HepG2 (cell line): ENCODE measurements at regions not wholly inside any gene's neighbourhood (a gene's known extent, or its start where the extent isn't known, plus 50 kb on each side); places are given as distances from the start of the nearest gene placed in this dataset.

ENCODE experiments used
- ATAC-seq: fragments of 200-7000 bp; cut with Tn5 transposase; 3 replicates; pipeline ENCODE4 v1.9.1; 2020; ENCODE audit warnings: mild to moderate bottlenecking, moderate library complexity
- BruUV-seq: library from RNA; stranded (reverse); fragments of 400-500 nt; replicated peaks from 2 replicates; lab custom pipeline; 2021; lab: Mats Ljungman, UMichigan
- CTCF ChIA-PET: fragments of 300-600 bp; formaldehyde crosslinking; extraction: SDS; loops from one replicate; lab custom pipeline; 2021; ENCODE audit warnings: low total read pairs, inconsistent platforms, low intra/inter-chr PET ratio; lab: Yijun Ruan, JAX
- POLR2A ChIA-PET: fragments of 350-600 bp; sonication (Branson Sonifier 250); formaldehyde crosslinking; loops from one replicate; lab custom pipeline; 2020; ENCODE audit warnings: antibody characterized with exemption, inconsistent platforms; lab: Yijun Ruan, JAX
- DNase-seq: peaks from one replicate; pipeline ENCODE4 v3.0.0-alpha.2; 2015; ENCODE audit warnings: low spot score
- FAIRE-seq: peaks from 3 replicates; lab custom pipeline; 2011; peaks lifted over from hg19 to GRCh38; lab: Jason Lieb, UNC
- H2AFZ ChIP-seq: one replicate; pipeline ENCODE4 v1.6.1; 2011; ENCODE audit warnings: low read length, inconsistent platforms
- H3K27ac ChIP-seq: fragments of 300-600 bp; 3 replicates; pipeline ENCODE4 v1.8.0; 2011; ENCODE audit warnings: mixed run types, mild to moderate bottlenecking, mixed read lengths, low read length, inconsistent platforms; ENCODE audit not compliant: insufficient read depth; ENCODE audit errors: extremely low read length
- H3K27me3 ChIP-seq, 2 experiments: fragments of 200-600 bp in 1 of 2; 2 replicates in 1 of 2; 3 replicates in 1 of 2; pipeline versions ENCODE4 v1.6.0 to v1.8.0; 2011; ENCODE audit warnings: low read length in 2 of 2, mild to moderate bottlenecking in 2 of 2, moderate library complexity in 2 of 2, inconsistent platforms in 1 of 2; ENCODE audit not compliant: insufficient read depth in 2 of 2, control insufficient read depth in 1 of 2
- H3K36me3 ChIP-seq, 2 experiments: fragments of 200-600 bp in 1 of 2; replicated peaks in 1 of 2; 2 replicates in 1 of 2; 3 replicates in 1 of 2; pipeline versions ENCODE4 v1.5.1 to v1.8.0; 2011; ENCODE audit warnings: low read length in 2 of 2, inconsistent platforms in 1 of 2; ENCODE audit not compliant: insufficient read depth in 2 of 2, control insufficient read depth in 1 of 2
- H3K4me1 ChIP-seq: 2 replicates; pipeline ENCODE4 v1.5.1; 2012; ENCODE audit warnings: low read length, inconsistent platforms; ENCODE audit not compliant: insufficient read depth
- H3K4me2 ChIP-seq: 2 replicates; pipeline ENCODE4 v1.6.0; 2011; ENCODE audit warnings: low read depth, low read length, inconsistent platforms
- H3K4me3 ChIP-seq, 3 experiments: fragments of 200-600 bp in 1 of 3; sonication (generic), shearing (Covaris generic) in 1 of 3; replicated peaks in 1 of 3; 2 replicates each; pipeline ENCODE4 v1.5.1; 2011 to 2016; ENCODE audit warnings: low read length in 3 of 3, inconsistent platforms in 2 of 3, low read depth in 2 of 3, mild to moderate bottlenecking in 2 of 3, control low read depth in 1 of 3, mixed read lengths in 1 of 3; ENCODE audit not compliant: insufficient read depth in 1 of 3
- H3K79me2 ChIP-seq: one replicate; pipeline ENCODE4 v1.6.1; 2011; ENCODE audit warnings: low read length, inconsistent platforms; ENCODE audit not compliant: insufficient read depth
- H3K9ac ChIP-seq: 2 replicates; pipeline ENCODE4 v1.6.0; 2011; ENCODE audit warnings: mild to moderate bottlenecking, low read depth, low read length, inconsistent platforms; ENCODE audit not compliant: insufficient read depth
- H3K9me3 ChIP-seq: 2 replicates; pipeline ENCODE4 v1.5.1; 2012; ENCODE audit warnings: mild to moderate bottlenecking, low read length
- H4K20me1 ChIP-seq: 2 replicates; pipeline ENCODE4 v1.6.0; 2011; ENCODE audit warnings: inconsistent platforms, mild to moderate bottlenecking, low read length, moderate library complexity; ENCODE audit not compliant: insufficient read depth
- HDAC1 ChIP-seq: sonication (generic); formaldehyde crosslinking; IDR thresholded peaks from 2 replicates; pipeline ENCODE4 v1.5.1; 2020; ENCODE audit warnings: mild to moderate bottlenecking, missing genetic modification reagents
- HOXA7 ChIP-seq: sonication (generic); formaldehyde crosslinking; IDR thresholded peaks from 2 replicates; pipeline ENCODE4 v1.8.1; 2022; ENCODE audit warnings: mild to moderate bottlenecking, missing genetic modification reagents, moderate library complexity
- MEF2D ChIP-seq: sonication (generic); formaldehyde crosslinking; IDR thresholded peaks from 2 replicates; pipeline ENCODE4 v1.5.1; 2020; ENCODE audit warnings: mild to moderate bottlenecking, missing genetic modification reagents
- MNT ChIP-seq: fragments of 450-650 bp; IDR thresholded peaks from 2 replicates; pipeline ENCODE4 v1.6.1; 2016
- NONO ChIP-seq, 2 experiments: fragments of 450-650 bp in 1 of 2; sonication (generic) in 1 of 2; formaldehyde crosslinking in 1 of 2; IDR thresholded peaks in 1 of 2; conservative IDR thresholded peaks in 1 of 2; 2 replicates each; pipeline versions ENCODE4 v1.6.1 to v1.8.0; 2017 to 2022; ENCODE audit warnings: mild to moderate bottlenecking in 1 of 2, missing genetic modification reagents in 1 of 2, moderate library complexity in 1 of 2
- POLR2G ChIP-seq: fragments of 200-400 bp; formaldehyde crosslinking; IDR thresholded peaks from 2 replicates; pipeline ENCODE4 v1.6.1; 2018; ENCODE audit warnings: mild to moderate bottlenecking, low read depth, low read length, moderate library complexity
- TGIF2 ChIP-seq: IDR thresholded peaks from 2 replicates; pipeline ENCODE4 v1.6.1; 2016; ENCODE audit warnings: control low read depth, missing compliant biosample characterization
- ZFY ChIP-seq: sonication (generic); formaldehyde crosslinking; IDR thresholded peaks from 2 replicates; pipeline ENCODE4 v1.4.0; 2020; ENCODE audit warnings: missing genetic modification reagents
- ZNF12 ChIP-seq: sonication (generic); formaldehyde crosslinking; IDR thresholded peaks from 2 replicates; pipeline ENCODE4 v1.5.0; 2020; ENCODE audit warnings: missing genetic modification reagents
- ZNF280D ChIP-seq: sonication (generic); formaldehyde crosslinking; IDR thresholded peaks from 2 replicates; pipeline ENCODE4 v1.5.1; 2020; ENCODE audit warnings: mild to moderate bottlenecking, missing genetic modification reagents
- ZNF503 ChIP-seq: sonication (generic); formaldehyde crosslinking; IDR thresholded peaks from 2 replicates; pipeline ENCODE4 v1.4.0; 2020; ENCODE audit warnings: missing genetic modification reagents
- ZNF550 ChIP-seq: sonication (generic); formaldehyde crosslinking; IDR thresholded peaks from 2 replicates; pipeline ENCODE4 v1.4.0; 2020; ENCODE audit warnings: mild to moderate bottlenecking, missing genetic modification reagents, borderline replicate concordance
- WGBS: methylation state at CpG from one replicate; pipeline ENCODE4 v1.1.6; 2017; ENCODE audit warnings: low lambda C conversion rate; 5-methylcytosine and 5-hydroxymethylcytosine counted together
- in situ Hi-C: cut with HindIII; loops from 2 replicates; pipeline ENCODE4 v1.10.0; 2017; ENCODE audit warnings: low pct_unique_long_range_greater_than_20kb; ENCODE audit not compliant: extremely low pct_ligation_motif_present
- intact Hi-C: fragments of 100-400 bp; cut with micrococcal nuclease; formaldehyde crosslinking; loops from one replicate; pipeline ENCODE4 v1.10.0; 2022; ENCODE audit not compliant: unreplicated experiment

- H3K4me3 ChIP-seq, result no peak overlapping the region
- no peak overlapping the region for H2AFZ ChIP-seq
- in situ Hi-C loops, result loop anchor here (10.0 kb wide), 1 partner anchor 211 kb away; no protein-coding TSS in a partner anchor
- TF ChIP-seq TGIF2 (CRISPR knock-in tag) (no peak), MNT (no peak), POLR2G (no peak), HOXA7 (CRISPR knock-in tag) (no peak), ZNF12 (CRISPR knock-in tag) (no peak), ZNF503 (CRISPR knock-in tag) (no peak), ZFY (CRISPR knock-in tag) (no peak), MEF2D (CRISPR knock-in tag) (no peak), NONO (IDR thresholded peaks at IDR 0.05) (no peak), NONO (CRISPR knock-in tag; conservative IDR thresholded peaks at IDR 0.05) (no peak), HDAC1 (CRISPR knock-in tag) (no peak), ZNF280D (CRISPR knock-in tag) (no peak), ZNF550 (no peak)
- H4K20me1 ChIP-seq, result no peaks in the 10 kb centered on the region
- intact Hi-C loops, result no loop called here
- DNase-seq (no peak), FAIRE-seq (no peak), ATAC-seq (no peak)
- no peaks in the 10 kb centered on the region for H3K36me3 ChIP-seq
- no peak overlapping the region for H3K27ac ChIP-seq
- WGBS, result 9% methylated on average over 7 of the region's 7 CpGs
- peaks cover 20% of the 10 kb centered on the region for H3K4me1 ChIP-seq
- no TSS peak for BruUV-seq
- H3K27me3 ChIP-seq, result peaks cover 0 to 6% of the 10 kb centered on the region in 2 experiments; a peak in 2 of 5 replicates
- no peak overlapping the region for H3K9ac ChIP-seq
- no peaks in the 10 kb centered on the region for H3K9me3 ChIP-seq
- no peaks in the 10 kb centered on the region for H3K79me2 ChIP-seq
- ChIA-PET POLR2A (interaction anchor here (1.0 kb wide), 1 partner anchor 32 kb away, joined by 3 read pairs; no protein-coding TSS in a partner anchor), CTCF (no interaction called here)
- H3K4me2 ChIP-seq, result no peak overlapping the region
These were observed 72.0 kb upstream of the KSR1 start for GRCh38 chr17:27384261-27384701.
